ENCODE measurements at regions not wholly inside any gene's neighbourhood (a gene's known extent, or its start where the extent isn't known, plus 50 kb on each side); places are given as distances from the start of the nearest gene placed in this dataset.

GRCh38 chr17:52524096-52524637 is 365.7 kb upstream of the CA10 start:
- Mint-ChIP-seq H3K27ac (ENCODE audit: low read depth, unreplicated experiment) (no peak overlapping the region), H3K4me3 (ENCODE audit: unreplicated experiment) (no peak overlapping the region), H3K27me3 (ENCODE audit: insufficient read depth, unreplicated experiment) (no peaks in the 10 kb centered on the region), H3K36me3 (ENCODE audit: insufficient read depth, unreplicated experiment) (no peaks in the 10 kb centered on the region), H3K9me3 (ENCODE audit: unreplicated experiment) (no peaks in the 10 kb centered on the region), H3K4me1 (ENCODE audit: insufficient read depth, unreplicated experiment) (no peaks in the 10 kb centered on the region)
- no peak for DNase-seq (ENCODE audit: unreplicated experiment)
- TF ChIP-seq, protein P1, sequence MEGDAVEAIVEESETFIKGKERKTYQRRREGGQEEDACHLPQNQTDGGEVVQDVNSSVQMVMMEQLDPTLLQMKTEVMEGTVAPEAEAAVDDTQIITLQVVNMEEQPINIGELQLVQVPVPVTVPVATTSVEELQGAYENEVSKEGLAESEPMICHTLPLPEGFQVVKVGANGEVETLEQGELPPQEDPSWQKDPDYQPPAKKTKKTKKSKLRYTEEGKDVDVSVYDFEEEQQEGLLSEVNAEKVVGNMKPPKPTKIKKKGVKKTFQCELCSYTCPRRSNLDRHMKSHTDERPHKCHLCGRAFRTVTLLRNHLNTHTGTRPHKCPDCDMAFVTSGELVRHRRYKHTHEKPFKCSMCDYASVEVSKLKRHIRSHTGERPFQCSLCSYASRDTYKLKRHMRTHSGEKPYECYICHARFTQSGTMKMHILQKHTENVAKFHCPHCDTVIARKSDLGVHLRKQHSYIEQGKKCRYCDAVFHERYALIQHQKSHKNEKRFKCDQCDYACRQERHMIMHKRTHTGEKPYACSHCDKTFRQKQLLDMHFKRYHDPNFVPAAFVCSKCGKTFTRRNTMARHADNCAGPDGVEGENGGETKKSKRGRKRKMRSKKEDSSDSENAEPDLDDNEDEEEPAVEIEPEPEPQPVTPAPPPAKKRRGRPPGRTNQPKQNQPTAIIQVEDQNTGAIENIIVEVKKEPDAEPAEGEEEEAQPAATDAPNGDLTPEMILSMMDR (IDR thresholded peaks at IDR 0.05; ENCODE audit: unreplicated experiment): no peak
- no TSS peak for BruUV-seq (replicated peaks)
- POLR2A ChIA-PET: no interaction called here
- intact Hi-C loops (cut with micrococcal nuclease): no loop called here
- CTCF ChIA-PET: interaction anchor here (0.6 kb wide), 1 partner anchor 1056 kb away, joined by 3 read pairs; no protein-coding TSS in a partner anchor

GRCh38 chr17:52517176-52517575 is 358.7 kb upstream of the CA10 start:
- Mint-ChIP-seq H3K36me3 (ENCODE audit: insufficient read depth, unreplicated experiment) (no peaks in the 10 kb centered on the region), H3K27me3 (ENCODE audit: insufficient read depth, unreplicated experiment) (no peaks in the 10 kb centered on the region), H3K9me3 (ENCODE audit: unreplicated experiment) (no peaks in the 10 kb centered on the region), H3K4me3 (ENCODE audit: unreplicated experiment) (no peak overlapping the region), H3K4me1 (ENCODE audit: insufficient read depth, unreplicated experiment) (no peaks in the 10 kb centered on the region), H3K27ac (ENCODE audit: low read depth, unreplicated experiment) (no peak overlapping the region)
- POLR2A ChIA-PET: interaction anchor here (1.1 kb wide), 1 partner anchor 91 kb away, joined by 3 read pairs; no protein-coding TSS in a partner anchor
- BruUV-seq (replicated peaks): no TSS peak
- TF ChIP-seq, protein P1 (IDR thresholded peaks at IDR 0.05; ENCODE audit: unreplicated experiment): no peak
- no peak for DNase-seq (ENCODE audit: unreplicated experiment)
- CTCF ChIA-PET: interaction anchor here (0.5 kb wide), 1 partner anchor 14 kb away, joined by 4 read pairs; no protein-coding TSS in a partner anchor
- intact Hi-C loops (cut with micrococcal nuclease): no loop called here

DNA sequence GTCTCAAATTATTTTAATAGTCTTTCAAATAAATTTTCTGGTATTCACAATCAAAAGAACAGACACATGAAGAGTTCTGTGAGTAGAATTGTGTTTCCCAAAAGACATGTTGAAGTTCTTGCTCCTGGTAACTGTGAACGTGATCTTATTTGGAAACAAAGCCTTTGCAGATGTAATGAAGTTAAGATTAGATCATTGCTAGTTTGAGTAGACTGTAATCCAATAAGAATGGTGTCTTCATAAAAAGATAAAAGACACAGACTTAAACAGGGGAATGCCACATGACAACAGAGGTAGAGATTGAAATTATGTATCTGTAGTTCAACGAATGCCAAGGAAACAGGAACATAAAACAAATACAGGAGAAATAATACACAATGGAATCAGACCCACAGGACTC is 357.4 kb upstream of the CA10 start:
- no peak for DNase-seq (ENCODE audit: unreplicated experiment)
- Mint-ChIP-seq H3K36me3 (ENCODE audit: insufficient read depth, unreplicated experiment) (no peaks in the 10 kb centered on the region), H3K27me3 (ENCODE audit: insufficient read depth, unreplicated experiment) (no peaks in the 10 kb centered on the region), H3K27ac (ENCODE audit: low read depth, unreplicated experiment) (peak overlapping the region; percentile 3), H3K4me3 (ENCODE audit: unreplicated experiment) (no peak overlapping the region), H3K9me3 (ENCODE audit: unreplicated experiment) (no peaks in the 10 kb centered on the region), H3K4me1 (ENCODE audit: insufficient read depth, unreplicated experiment) (no peaks in the 10 kb centered on the region)
- intact Hi-C loops (cut with micrococcal nuclease): no loop called here
- no TSS peak for BruUV-seq (replicated peaks)
- POLR2A ChIA-PET: interaction anchor here (0.6 kb wide), 1 partner anchor 851 kb away, joined by 3 read pairs; no protein-coding TSS in a partner anchor
- TF ChIP-seq, protein P1 (IDR thresholded peaks at IDR 0.05; ENCODE audit: unreplicated experiment): no peak
- CTCF ChIA-PET: no interaction called here

- ChIA-PET POLR2A (no interaction called here), CTCF (no interaction called here)
- intact Hi-C loops (cut with micrococcal nuclease): no loop called here
- peaks cover 22% of the 10 kb centered on the region for H3K27me3 Mint-ChIP-seq (ENCODE audit: insufficient read depth, unreplicated experiment)
- TF ChIP-seq, protein P1 (IDR thresholded peaks at IDR 0.05; ENCODE audit: unreplicated experiment): no peak
- peaks cover 7% of the 10 kb centered on the region for H3K9me3 Mint-ChIP-seq (ENCODE audit: unreplicated experiment)
- H3K4me3 Mint-ChIP-seq (ENCODE audit: unreplicated experiment): no peak overlapping the region
- BruUV-seq (replicated peaks): no TSS peak
- DNase-seq (ENCODE audit: unreplicated experiment): peak; percentile 6
- H3K27ac Mint-ChIP-seq (ENCODE audit: low read depth, unreplicated experiment): no peak overlapping the region
- H3K4me1 Mint-ChIP-seq (ENCODE audit: insufficient read depth, unreplicated experiment): peaks cover 6% of the 10 kb centered on the region
- no peaks in the 10 kb centered on the region for H3K36me3 Mint-ChIP-seq (ENCODE audit: insufficient read depth, unreplicated experiment)
Observed at GRCh38 chr17:52505601-52506000, 347.1 kb upstream of the CA10 start.
